ENCODE measurements at regions not wholly inside any gene's neighbourhood (a gene's known extent, or its start where the extent isn't known, plus 50 kb on each side); places are given as distances from the start of the nearest gene placed in this dataset.

GRCh38 chrX:124910611-124911010, 409.1 kb upstream of the TEX13C start:
- no peak overlapping the region for H3K4me2 ChIP-seq (ENCODE audit: low read depth, low read length)
- no peak overlapping the region for H4K91ac ChIP-seq (ENCODE audit: insufficient read depth, low read depth, low read length)
- TF ChIP-seq, protein P1, sequence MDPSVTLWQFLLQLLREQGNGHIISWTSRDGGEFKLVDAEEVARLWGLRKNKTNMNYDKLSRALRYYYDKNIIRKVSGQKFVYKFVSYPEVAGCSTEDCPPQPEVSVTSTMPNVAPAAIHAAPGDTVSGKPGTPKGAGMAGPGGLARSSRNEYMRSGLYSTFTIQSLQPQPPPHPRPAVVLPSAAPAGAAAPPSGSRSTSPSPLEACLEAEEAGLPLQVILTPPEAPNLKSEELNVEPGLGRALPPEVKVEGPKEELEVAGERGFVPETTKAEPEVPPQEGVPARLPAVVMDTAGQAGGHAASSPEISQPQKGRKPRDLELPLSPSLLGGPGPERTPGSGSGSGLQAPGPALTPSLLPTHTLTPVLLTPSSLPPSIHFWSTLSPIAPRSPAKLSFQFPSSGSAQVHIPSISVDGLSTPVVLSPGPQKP (IDR thresholded peaks at IDR 0.05; ENCODE audit: borderline replicate concordance, low read depth, low read length) = no peak
- TF ChIP-seq CTCF (conservative IDR thresholded peaks at IDR 0.05; ENCODE audit: low read depth, low read length) (no peak), MAZ (IDR thresholded peaks at IDR 0.05; ENCODE audit: borderline replicate concordance, low read depth, low read length) (no peak), RCOR1 (IDR thresholded peaks at IDR 0.05; ENCODE audit: insufficient replicate concordance, low read length) (no peak), CEBPB (IDR thresholded peaks at IDR 0.05; ENCODE audit: low read depth, low read length) (no peak), RFX5 (IDR thresholded peaks at IDR 0.05; ENCODE audit: low read depth, low read length) (no peak), POLR2A (IDR thresholded peaks at IDR 0.05; ENCODE audit: low read depth, low read length) (no peak), SMC3 (IDR thresholded peaks at IDR 0.05; ENCODE audit: low read depth, low read length) (no peak), BHLHE40 (IDR thresholded peaks at IDR 0.05; ENCODE audit: low read depth, low read length) (no peak), CHD1 (IDR thresholded peaks at IDR 0.05; ENCODE audit: low read depth, low read length) (no peak), NFE2L2 (IDR thresholded peaks at IDR 0.05; ENCODE audit: low read depth, low read length) (no peak), FOS (IDR thresholded peaks at IDR 0.05; ENCODE audit: low read depth, low read length) (no peak), MXI1 (IDR thresholded peaks at IDR 0.05; ENCODE audit: borderline replicate concordance, low read depth, low read length) (no peak), MAFK (IDR thresholded peaks at IDR 0.05; ENCODE audit: low read depth, low read length) (no peak), RAD21 (IDR thresholded peaks at IDR 0.05; ENCODE audit: low read length) (no peak)
- TF ChIP-seq, protein P2, sequence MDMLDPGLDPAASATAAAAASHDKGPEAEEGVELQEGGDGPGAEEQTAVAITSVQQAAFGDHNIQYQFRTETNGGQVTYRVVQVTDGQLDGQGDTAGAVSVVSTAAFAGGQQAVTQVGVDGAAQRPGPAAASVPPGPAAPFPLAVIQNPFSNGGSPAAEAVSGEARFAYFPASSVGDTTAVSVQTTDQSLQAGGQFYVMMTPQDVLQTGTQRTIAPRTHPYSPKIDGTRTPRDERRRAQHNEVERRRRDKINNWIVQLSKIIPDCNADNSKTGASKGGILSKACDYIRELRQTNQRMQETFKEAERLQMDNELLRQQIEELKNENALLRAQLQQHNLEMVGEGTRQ (IDR thresholded peaks at IDR 0.05; ENCODE audit: low read depth, low read length) = no peak
- no peak overlapping the region for H2BK5ac ChIP-seq (ENCODE audit: low read depth, low read length, poor library complexity, severe bottlenecking)
- no peak overlapping the region for H2AFZ ChIP-seq (replicated peaks; ENCODE audit: low read length, poor library complexity)
- in situ Hi-C loops (cut with MboI; ENCODE audit: low sequenced_read_pairs) (no loop called here), intact Hi-C loops (cut with micrococcal nuclease) (no loop called here), dilution Hi-C loops (cut with HindIII; ENCODE audit: low sequenced_read_pairs, unreplicated experiment) (no loop called here)
- H2BK15ac ChIP-seq (ENCODE audit: low read depth, low read length) = no peak overlapping the region
- no peak overlapping the region for H3K4ac ChIP-seq (ENCODE audit: low read depth, low read length)
- H3K9me3 ChIP-seq (ENCODE audit: control insufficient read depth, insufficient read depth, low read length) = no peaks in the 10 kb centered on the region
- no peaks in the 10 kb centered on the region for H3K36me3 ChIP-seq (ENCODE audit: control insufficient read depth, insufficient read depth, low read length)
- H4K20me1 ChIP-seq (ENCODE audit: insufficient read depth, low read length) = no peaks in the 10 kb centered on the region
- POLR2A ChIA-PET (ENCODE audit: unreplicated experiment) = no interaction called here
- DNase-seq (no peak), ATAC-seq (ENCODE audit: low read depth) (no peak)
- no peak overlapping the region for H3K23ac ChIP-seq (ENCODE audit: low read depth, low read length)
- no peak overlapping the region for H3K18ac ChIP-seq (ENCODE audit: low read depth, low read length)
- H2BK120ac ChIP-seq (ENCODE audit: low read depth, low read length) = no peak overlapping the region
- WGBS, 2 experiments (ENCODE audit: extremely low coverage in 2 of 2, insufficient read length in 1 of 2) = no CpG with 5 or more reads among the region's 4 CpGs
- H4K8ac ChIP-seq (ENCODE audit: low read depth in 2 of 2, low read length in 2 of 2) = no peak overlapping the region
- H3K9me1 ChIP-seq (ENCODE audit: insufficient read depth, low read length) = no peaks in the 10 kb centered on the region
- CTCF ChIA-PET = no interaction called here
- no peaks in the 10 kb centered on the region for H3K27me3 ChIP-seq (ENCODE audit: control insufficient read depth, insufficient read depth, low read length)
- no peak overlapping the region for H3K56ac ChIP-seq (ENCODE audit: extremely low read depth, insufficient read depth, low read length)
- H3K79me1 ChIP-seq (ENCODE audit: low read depth in 1 of 2, low read length in 2 of 2) = no peaks in the 10 kb centered on the region
- H3K9ac ChIP-seq (ENCODE audit: low read depth, low read length) = no peak overlapping the region
- H3K27ac ChIP-seq (ENCODE audit: insufficient read depth, low read length) = no peak overlapping the region
- H3K4me1 ChIP-seq (ENCODE audit: control insufficient read depth, insufficient read depth, low read length) = no peaks in the 10 kb centered on the region
- no peak overlapping the region for H2BK20ac ChIP-seq (ENCODE audit: low read depth, low read length)
- no peak overlapping the region for H2AK5ac ChIP-seq (ENCODE audit: low read depth, low read length)
- no peak overlapping the region for H4K5ac ChIP-seq (ENCODE audit: low read depth, low read length)
- H3K14ac ChIP-seq (replicated peaks; ENCODE audit: low read depth, low read length) = no peak overlapping the region
- no peak overlapping the region for H3K4me3 ChIP-seq (ENCODE audit: insufficient read depth, low read depth, low read length)
- no peak overlapping the region for H2AK9ac ChIP-seq (replicated peaks; ENCODE audit: low read depth, low read length, poor library complexity)
- no TSS peak for BruUV-seq (replicated peaks)
